ENCODE measurements at regions not wholly inside any gene's neighbourhood (a gene's known extent, or its start where the extent isn't known, plus 50 kb on each side); places are given as distances from the start of the nearest gene placed in this dataset.
A peak's percentile ranks its signal among the peaks of the same experiment; 100 is the strongest.

DNA sequence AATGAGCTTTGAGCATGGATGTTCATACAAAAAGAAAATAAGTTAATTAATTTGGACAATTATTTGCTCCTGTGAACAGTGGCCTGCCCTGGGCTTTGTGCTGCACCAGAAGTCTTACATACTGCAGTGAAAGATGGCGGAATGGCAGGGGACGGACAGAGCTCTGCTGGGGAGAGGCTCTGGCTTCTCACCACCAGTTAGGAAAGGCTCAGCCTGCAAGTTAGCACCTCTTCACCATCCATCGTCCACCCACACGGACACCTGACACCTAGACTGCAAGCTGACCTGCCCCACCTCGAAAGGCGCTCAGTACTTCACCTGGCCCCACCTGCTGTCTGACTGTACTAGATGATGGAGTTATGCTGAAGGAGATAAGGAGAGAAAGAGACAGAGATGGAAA, 203.9 kb upstream of the IRS2 start:
- Mint-ChIP-seq H3K4me3 (no peak overlapping the region), H3K4me1 (no peaks in the 10 kb centered on the region), H3K27ac (no peak overlapping the region), H3K36me3 (ENCODE audit: low read depth) (no peaks in the 10 kb centered on the region), H3K27me3 (ENCODE audit: insufficient read depth) (no peaks in the 10 kb centered on the region), H3K9me3 (peaks cover 3% of the 10 kb centered on the region)
- TF ChIP-seq, protein P1, sequence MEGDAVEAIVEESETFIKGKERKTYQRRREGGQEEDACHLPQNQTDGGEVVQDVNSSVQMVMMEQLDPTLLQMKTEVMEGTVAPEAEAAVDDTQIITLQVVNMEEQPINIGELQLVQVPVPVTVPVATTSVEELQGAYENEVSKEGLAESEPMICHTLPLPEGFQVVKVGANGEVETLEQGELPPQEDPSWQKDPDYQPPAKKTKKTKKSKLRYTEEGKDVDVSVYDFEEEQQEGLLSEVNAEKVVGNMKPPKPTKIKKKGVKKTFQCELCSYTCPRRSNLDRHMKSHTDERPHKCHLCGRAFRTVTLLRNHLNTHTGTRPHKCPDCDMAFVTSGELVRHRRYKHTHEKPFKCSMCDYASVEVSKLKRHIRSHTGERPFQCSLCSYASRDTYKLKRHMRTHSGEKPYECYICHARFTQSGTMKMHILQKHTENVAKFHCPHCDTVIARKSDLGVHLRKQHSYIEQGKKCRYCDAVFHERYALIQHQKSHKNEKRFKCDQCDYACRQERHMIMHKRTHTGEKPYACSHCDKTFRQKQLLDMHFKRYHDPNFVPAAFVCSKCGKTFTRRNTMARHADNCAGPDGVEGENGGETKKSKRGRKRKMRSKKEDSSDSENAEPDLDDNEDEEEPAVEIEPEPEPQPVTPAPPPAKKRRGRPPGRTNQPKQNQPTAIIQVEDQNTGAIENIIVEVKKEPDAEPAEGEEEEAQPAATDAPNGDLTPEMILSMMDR (conservative IDR thresholded peaks at IDR 0.05): no peak
- H3K36me3 ChIP-seq (ENCODE audit: control insufficient read depth, insufficient read depth, low read length): no peaks in the 10 kb centered on the region
- DNase-seq: peak; percentile 38
- H3K27ac ChIP-seq (ENCODE audit: low read depth, low read length): no peak overlapping the region
- no peaks in the 10 kb centered on the region for H3K27me3 ChIP-seq (ENCODE audit: control insufficient read depth, insufficient read depth, low read length, poor library complexity, severe bottlenecking)
- no peaks in the 10 kb centered on the region for H3K4me1 ChIP-seq (ENCODE audit: control insufficient read depth, insufficient read depth, low read length)
- H3K9me3 ChIP-seq (ENCODE audit: control insufficient read depth, low read length): no peaks in the 10 kb centered on the region
- no peak overlapping the region for H3K4me3 ChIP-seq (ENCODE audit: low read length)
- H3K9ac ChIP-seq (ENCODE audit: extremely low read depth, low read length, poor library complexity, severe bottlenecking): no peak overlapping the region
- WGBS, 2 experiments (ENCODE audit: insufficient coverage in 1 of 2, insufficient read length in 1 of 2): 93 to 95% methylated on average over 2 to 6 of the region's 6 CpGs

DNA sequence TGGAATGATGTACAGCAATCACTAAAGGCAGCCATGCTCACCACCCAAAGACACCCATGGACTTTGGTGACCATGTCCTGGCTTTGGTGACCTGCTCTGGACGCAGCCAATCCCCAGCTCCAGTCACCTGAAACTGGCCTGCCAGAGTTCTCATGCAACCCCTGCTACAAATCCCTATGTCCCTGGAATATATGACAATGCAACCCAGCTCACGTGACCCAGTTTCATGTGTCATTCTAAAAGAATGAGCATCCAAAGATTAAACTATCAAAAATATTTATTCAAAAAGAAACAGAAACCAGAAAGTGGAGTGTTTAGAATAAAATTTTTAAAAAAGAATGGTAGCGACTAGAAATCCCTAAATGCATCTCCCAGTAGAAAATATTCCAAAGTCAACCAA, 203.3 kb upstream of the IRS2 start:
- DNase-seq: peak; percentile 20
- no peak overlapping the region for H3K27ac ChIP-seq (ENCODE audit: low read depth, low read length)
- Mint-ChIP-seq H3K4me1 (no peaks in the 10 kb centered on the region), H3K9me3 (peaks cover 1% of the 10 kb centered on the region), H3K4me3 (no peak overlapping the region), H3K27ac (no peak overlapping the region), H3K27me3 (ENCODE audit: insufficient read depth) (no peaks in the 10 kb centered on the region), H3K36me3 (ENCODE audit: low read depth) (no peaks in the 10 kb centered on the region)
- no peaks in the 10 kb centered on the region for H3K4me1 ChIP-seq (ENCODE audit: control insufficient read depth, insufficient read depth, low read length)
- no peaks in the 10 kb centered on the region for H3K36me3 ChIP-seq (ENCODE audit: control insufficient read depth, insufficient read depth, low read length)
- no peaks in the 10 kb centered on the region for H3K9me3 ChIP-seq (ENCODE audit: control insufficient read depth, low read length)
- TF ChIP-seq, protein P1 (conservative IDR thresholded peaks at IDR 0.05): no peak
- H3K27me3 ChIP-seq (ENCODE audit: control insufficient read depth, insufficient read depth, low read length, poor library complexity, severe bottlenecking): no peaks in the 10 kb centered on the region
- no peak overlapping the region for H3K9ac ChIP-seq (ENCODE audit: extremely low read depth, low read length, poor library complexity, severe bottlenecking)
- H3K4me3 ChIP-seq (ENCODE audit: low read length): no peak overlapping the region
- 84% methylated on average over 3 of the region's 3 CpGs; no CpG with 5 or more reads in 1 of the 2 experiments for WGBS, 2 experiments (ENCODE audit: insufficient coverage in 1 of 2, insufficient read length in 1 of 2)

DNA sequence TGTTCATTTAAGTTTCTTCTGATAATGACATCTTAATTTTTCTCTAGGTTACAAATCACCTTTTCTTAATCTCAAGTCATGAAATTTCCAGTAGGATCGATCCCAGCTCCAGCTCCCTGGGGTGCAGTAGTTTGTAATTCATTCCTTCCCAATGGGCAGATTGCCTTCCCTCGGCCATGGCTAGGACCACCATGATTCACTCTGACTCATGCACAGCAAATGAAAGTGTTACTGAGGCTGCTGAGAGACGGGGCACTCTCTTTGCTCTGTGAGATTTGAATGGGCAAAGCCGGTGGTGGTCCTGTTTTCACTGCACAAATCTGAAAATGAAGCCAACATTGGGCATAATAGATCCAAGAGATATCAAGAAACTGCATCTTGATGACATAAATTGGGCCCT, 202.8 kb upstream of the IRS2 start:
- Histone ChIP-seq H3K4me1 (ENCODE audit: control insufficient read depth, insufficient read depth, low read length) (no peaks in the 10 kb centered on the region), H3K27ac (ENCODE audit: low read depth, low read length) (no peak overlapping the region), H3K9ac (ENCODE audit: extremely low read depth, low read length, poor library complexity, severe bottlenecking) (no peak overlapping the region), H3K4me3 (ENCODE audit: low read length) (no peak overlapping the region), H3K36me3 (ENCODE audit: control insufficient read depth, insufficient read depth, low read length) (no peaks in the 10 kb centered on the region), H3K9me3 (ENCODE audit: control insufficient read depth, low read length) (no peaks in the 10 kb centered on the region), H3K27me3 (ENCODE audit: control insufficient read depth, insufficient read depth, low read length, poor library complexity, severe bottlenecking) (no peaks in the 10 kb centered on the region)
- TF ChIP-seq, protein P1 (conservative IDR thresholded peaks at IDR 0.05): no peak
- Mint-ChIP-seq H3K9me3 (no peaks in the 10 kb centered on the region), H3K27ac (no peak overlapping the region), H3K4me1 (no peaks in the 10 kb centered on the region), H3K27me3 (ENCODE audit: insufficient read depth) (no peaks in the 10 kb centered on the region), H3K4me3 (no peak overlapping the region), H3K36me3 (ENCODE audit: low read depth) (no peaks in the 10 kb centered on the region)
- 83 to 90% methylated on average over 4 of the region's 4 CpGs for WGBS, 2 experiments (ENCODE audit: insufficient coverage in 1 of 2, insufficient read length in 1 of 2)
- DNase-seq: peak; percentile 11
